H1 (cell line): ENCODE measurements at regions not wholly inside any gene's neighbourhood (a gene's known extent, or its start where the extent isn't known, plus 50 kb on each side); places are given as distances from the start of the nearest gene placed in this dataset.

Experiments
- CTCF ChIA-PET: fragments of 300-600 bp; sonication (Branson Sonifier 250); formaldehyde crosslinking; loops from one replicate; lab custom pipeline; 2021; ENCODE audit not compliant: partially characterized antibody; lab: Charles Lee
- POLR2A ChIA-PET: fragments of 300-600 bp; sonication (Branson Sonifier 250); formaldehyde crosslinking; loops from one replicate; lab custom pipeline; 2021; ENCODE audit warnings: inconsistent platforms; ENCODE audit not compliant: partially characterized antibody; lab: Charles Lee
- DNase-seq, 2 experiments: peaks; one replicate each; pipeline versions ENCODE4 v3.0.0 to v3.0.0-alpha.2; 2010 to 2022; ENCODE audit warnings: low spot score in 2 of 2, low read depth in 1 of 2, mixed read lengths in 1 of 2
- FAIRE-seq: peaks from 2 replicates; lab custom pipeline; 2011; peaks lifted over from hg19 to GRCh38; lab: Jason Lieb, UNC
- H2AFZ ChIP-seq: 2 replicates; pipeline ENCODE4 v1.8.1; 2012; ENCODE audit warnings: low read length, inconsistent platforms
- H2AK5ac ChIP-seq: 2 replicates; pipeline ENCODE4 v1.6.1; 2013; ENCODE audit warnings: low read depth, low read length
- H2BK120ac ChIP-seq: replicated peaks from 2 replicates; pipeline ENCODE3; 2013; ENCODE audit warnings: low read depth, low read length, inconsistent platforms
- H2BK12ac ChIP-seq: 2 replicates; pipeline ENCODE4 v1.6.1; 2013; ENCODE audit warnings: low read depth, low read length
- H2BK15ac ChIP-seq: 2 replicates; pipeline ENCODE4 v1.6.1; 2013; ENCODE audit warnings: low read length
- H2BK20ac ChIP-seq: 2 replicates; pipeline ENCODE4 v1.6.1; 2013; ENCODE audit warnings: low read length
- H2BK5ac ChIP-seq: 2 replicates; pipeline ENCODE4 v1.6.1; 2013; ENCODE audit warnings: low read depth, low read length
- H3K14ac ChIP-seq: 2 replicates; pipeline ENCODE4 v1.6.1; 2013; ENCODE audit warnings: inconsistent platforms; ENCODE audit not compliant: insufficient read length
- H3K18ac ChIP-seq: 2 replicates; pipeline ENCODE4 v1.6.1; 2013; ENCODE audit warnings: low read length; ENCODE audit errors: extremely low read depth
- H3K23ac ChIP-seq: 2 replicates; pipeline ENCODE4 v1.6.1; 2013; ENCODE audit warnings: inconsistent platforms; ENCODE audit not compliant: insufficient read length
- H3K23me2 ChIP-seq: 2 replicates; pipeline ENCODE4 v1.6.1; 2013; ENCODE audit warnings: low read depth, low read length
- H3K27ac ChIP-seq: 2 replicates; pipeline ENCODE4 v1.6.1; 2011; ENCODE audit warnings: low read depth, low read length, inconsistent platforms
- H3K27me3 ChIP-seq, 4 experiments: replicated peaks in 1 of 4; 1 replicate in 1 of 4; 2 replicates in 3 of 4; pipeline versions ENCODE4 v1.6.1 to v1.8.1; 2011 to 2013; ENCODE audit warnings: low read length in 3 of 4, mild to moderate bottlenecking in 3 of 4, inconsistent platforms in 2 of 4, mixed read lengths in 2 of 4, moderate library complexity in 1 of 4; ENCODE audit not compliant: control insufficient read depth in 3 of 4, insufficient read depth in 3 of 4; ENCODE audit errors: extremely low read depth in 1 of 4
- H3K36me3 ChIP-seq, 4 experiments: 2 replicates each; pipeline versions ENCODE4 v1.6.1 to v1.8.1; 2011 to 2013; ENCODE audit warnings: mild to moderate bottlenecking in 4 of 4, low read length in 3 of 4, moderate library complexity in 2 of 4, control low read depth in 1 of 4, inconsistent platforms in 1 of 4; ENCODE audit not compliant: insufficient read depth in 4 of 4, control insufficient read depth in 2 of 4
- H3K4ac ChIP-seq: replicated peaks from 2 replicates; pipeline ENCODE3; 2013; ENCODE audit warnings: low read length, low read depth, mixed read lengths, inconsistent platforms; ENCODE audit not compliant: insufficient read length
- H3K4me1 ChIP-seq, 4 experiments: replicated peaks in 1 of 4; 1 replicate in 1 of 4; 2 replicates in 3 of 4; pipeline versions ENCODE4 v1.6.1 to v1.8.1; 2011 to 2013; ENCODE audit warnings: low read length in 3 of 4, inconsistent platforms in 2 of 4, mixed read lengths in 1 of 4; ENCODE audit not compliant: insufficient read depth in 4 of 4, control insufficient read depth in 3 of 4
- H3K4me2 ChIP-seq, 2 experiments: 2 replicates each; pipeline versions ENCODE4 v1.6.1 to v1.8.1; 2011 to 2013; ENCODE audit warnings: low read depth in 2 of 2, low read length in 2 of 2, control low read depth in 1 of 2, inconsistent platforms in 1 of 2, mild to moderate bottlenecking in 1 of 2; ENCODE audit not compliant: insufficient read depth in 1 of 2
- H3K4me3 ChIP-seq, 4 experiments: fragments of 200-600, 300-600 bp in 1 of 4; sonication (generic), shearing (Covaris generic), sonication (Bioruptor Twin) in 1 of 4; 2 replicates each; pipeline versions ENCODE4 v1.5.1 to v1.8.1; 2011 to 2016; ENCODE audit warnings: low read length in 4 of 4, low read depth in 3 of 4, control low read depth in 2 of 4, inconsistent platforms in 2 of 4, mild to moderate bottlenecking in 2 of 4, mixed read lengths in 1 of 4, moderate library complexity in 1 of 4; ENCODE audit not compliant: insufficient read depth in 2 of 4; ENCODE audit errors: extremely low read depth in 1 of 4
- H3K56ac ChIP-seq: replicated peaks from 2 replicates; pipeline ENCODE3; 2013; ENCODE audit warnings: low read depth, mild to moderate bottlenecking, mixed read lengths, low read length, inconsistent platforms; ENCODE audit not compliant: insufficient read length
- H3K79me1 ChIP-seq: 2 replicates; pipeline ENCODE4 v1.6.1; 2013; ENCODE audit warnings: low read depth, low read length, control low read depth
- H3K79me2 ChIP-seq, 2 experiments: 2 replicates each; pipeline versions ENCODE4 v1.6.1 to v1.8.1; 2012 to 2013; ENCODE audit warnings: low read length in 2 of 2, mild to moderate bottlenecking in 2 of 2, inconsistent platforms in 1 of 2; ENCODE audit not compliant: insufficient read depth in 2 of 2, control insufficient read depth in 1 of 2
- H3K9ac ChIP-seq, 4 experiments: replicated peaks in 1 of 4; 1 replicate in 1 of 4; 2 replicates in 3 of 4; pipeline versions ENCODE4 v1.6.1 to v1.8.1; 2011 to 2013; ENCODE audit warnings: low read depth in 3 of 4, low read length in 3 of 4, control low read depth in 2 of 4, mild to moderate bottlenecking in 2 of 4, moderate library complexity in 2 of 4, inconsistent platforms in 1 of 4; ENCODE audit errors: extremely low read depth in 1 of 4
- H3K9me3 ChIP-seq, 2 experiments: 2 replicates each; pipeline versions ENCODE4 v1.6.1 to v1.8.1; 2012 to 2013; ENCODE audit warnings: mild to moderate bottlenecking in 2 of 2, moderate library complexity in 2 of 2, control low read depth in 1 of 2, inconsistent platforms in 1 of 2, low read depth in 1 of 2, low read length in 1 of 2, mixed read lengths in 1 of 2; ENCODE audit not compliant: insufficient read depth in 2 of 2
- H4K20me1 ChIP-seq, 2 experiments: replicated peaks in 1 of 2; 2 replicates each; pipeline versions ENCODE3 to v1.8.1; 2011 to 2013; ENCODE audit warnings: inconsistent platforms in 2 of 2, low read length in 2 of 2, mild to moderate bottlenecking in 1 of 2; ENCODE audit not compliant: insufficient read depth in 2 of 2, control insufficient read depth in 1 of 2
- H4K5ac ChIP-seq: 2 replicates; pipeline ENCODE4 v1.6.1; 2013; ENCODE audit warnings: low read length, low read depth, mixed read lengths, inconsistent platforms; ENCODE audit not compliant: insufficient read length
- H4K8ac ChIP-seq: 2 replicates; pipeline ENCODE4 v1.8.0; 2013; ENCODE audit warnings: mild to moderate bottlenecking, moderate library complexity, low read length, inconsistent platforms; ENCODE audit not compliant: insufficient read depth; ENCODE audit errors: extremely low read depth
- H4K91ac ChIP-seq: replicated peaks from 2 replicates; pipeline ENCODE3; 2013; ENCODE audit warnings: low read length, mixed read lengths, inconsistent platforms; ENCODE audit not compliant: insufficient read length
- BACH1 ChIP-seq: IDR thresholded peaks from 2 replicates; pipeline ENCODE4 v1.6.1; 2012; ENCODE audit warnings: low read length, improper control_type of control experiment
- CHD1 ChIP-seq: IDR thresholded peaks from 2 replicates; pipeline ENCODE4 v1.6.1; 2012; ENCODE audit warnings: low read depth, low read length, improper control_type of control experiment
- CHD2 ChIP-seq: IDR thresholded peaks from 2 replicates; pipeline ENCODE4 v1.6.1; 2012; ENCODE audit warnings: low read length, improper control_type of control experiment
- CREB1 ChIP-seq: IDR thresholded peaks from 2 replicates; pipeline ENCODE4 v1.6.1; 2012; ENCODE audit warnings: inconsistent platforms
- EZH2 ChIP-seq: fragments of 200-600 bp; sonication (generic); IDR thresholded peaks from 2 replicates; pipeline ENCODE4 v1.7.1; 2012; ENCODE audit warnings: low read depth, mild to moderate bottlenecking, moderate library complexity, low read length, inconsistent platforms; ENCODE audit not compliant: severe bottlenecking
- GABPA ChIP-seq: IDR thresholded peaks from 2 replicates; pipeline ENCODE4 v1.6.1; 2011; ENCODE audit warnings: mild to moderate bottlenecking, low read length, moderate library complexity, borderline replicate concordance; ENCODE audit not compliant: insufficient read depth
- HDAC6 ChIP-seq: IDR thresholded peaks from one replicate; pipeline ENCODE4 v1.7.1; 2012; ENCODE audit warnings: low read depth, mild to moderate bottlenecking, inconsistent platforms, low read length, moderate library complexity
- KDM5A ChIP-seq: fragments of 200-600 bp; IDR thresholded peaks from 2 replicates; pipeline ENCODE4 v1.7.1; 2012; ENCODE audit warnings: mild to moderate bottlenecking, low read length, inconsistent platforms, mixed read lengths
- POLR2A ChIP-seq, 2 experiments: IDR thresholded peaks; 1 replicate in 1 of 2; 2 replicates in 1 of 2; pipeline ENCODE4 v1.6.1; 2011; ENCODE audit warnings: low read depth in 2 of 2, low read length in 2 of 2, mild to moderate bottlenecking in 2 of 2; ENCODE audit errors: control extremely low read depth in 1 of 2
- POLR2AphosphoS5 ChIP-seq: IDR thresholded peaks from 2 replicates; pipeline ENCODE4 v1.6.1; 2011; ENCODE audit warnings: low read depth, low read length
- RFX5 ChIP-seq: IDR thresholded peaks from 2 replicates; pipeline ENCODE4 v1.6.1; 2011; ENCODE audit warnings: low read depth, low read length, improper control_type of control experiment, borderline replicate concordance
- YY1 ChIP-seq: IDR thresholded peaks from 2 replicates; pipeline ENCODE4 v1.6.1; 2011; ENCODE audit warnings: low read depth, mild to moderate bottlenecking, low read length
- WGBS, 2 experiments: shearing (Covaris generic) in 1 of 2; methylation state at CpG; one replicate each; pipeline versions ENCODE4 v1.1.6 to v1.1.7; 2013 to 2015; ENCODE audit warnings: low lambda C conversion rate in 2 of 2, mixed read lengths in 2 of 2, inconsistent platforms in 1 of 2, low coverage in 1 of 2, missing lambda C conversion rate in 1 of 2; ENCODE audit not compliant: insufficient replicate concordance in 2 of 2, insufficient coverage in 1 of 2, insufficient read length in 1 of 2; ENCODE audit errors: extremely low coverage in 1 of 2, missing lambda C conversion rate in 1 of 2; 5-methylcytosine and 5-hydroxymethylcytosine counted together
- TF ChIP-seq, protein P1 (sequence below): IDR thresholded peaks from 2 replicates; pipeline ENCODE4 v1.6.1; 2012; ENCODE audit warnings: inconsistent platforms
- TF ChIP-seq, protein P2 (sequence below): IDR thresholded peaks from 2 replicates; pipeline ENCODE4 v1.6.1; 2011; ENCODE audit warnings: low read length, improper control_type of control experiment

DNA sequence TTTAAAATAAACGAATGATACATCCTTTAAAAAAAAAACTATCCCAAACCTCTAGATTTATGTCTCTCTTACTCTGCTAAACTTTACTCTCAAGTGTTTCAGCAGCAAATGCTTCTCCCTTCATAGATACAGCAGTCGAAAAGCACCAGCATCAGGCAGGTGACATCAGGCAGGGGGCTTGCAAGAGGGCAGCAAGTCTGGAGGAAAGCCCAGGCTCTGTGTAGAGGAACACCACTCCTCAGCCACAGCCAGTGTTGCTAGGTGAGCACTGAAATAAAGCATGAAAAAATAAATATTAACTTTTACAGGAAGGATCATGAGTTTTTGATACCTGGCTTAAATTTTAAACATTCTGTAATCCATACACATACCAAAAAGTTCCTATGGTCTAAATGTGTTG is 419.4 kb downstream of the GALC start:
- H4K20me1 ChIP-seq = no peaks in the 10 kb centered on the region
- H3K56ac ChIP-seq = no peak overlapping the region
- no peak overlapping the region for H4K91ac ChIP-seq
- no peak overlapping the region for H3K4ac ChIP-seq
- H3K18ac ChIP-seq = no peak overlapping the region
- ChIA-PET POLR2A (no interaction called here), CTCF (no interaction called here)
- no peaks in the 10 kb centered on the region for H3K4me1 ChIP-seq
- 90% methylated on average over 2 of the region's 2 CpGs; no CpG with 5 or more reads in 1 of the 2 experiments for WGBS, 2 experiments
- no peak overlapping the region for H2BK12ac ChIP-seq
- H2AK5ac ChIP-seq = no peak overlapping the region
- no peak overlapping the region for H3K4me3 ChIP-seq
- FAIRE-seq (no peak), DNase-seq (no peak)
- no peak overlapping the region for H2BK5ac ChIP-seq
- no peak for TF ChIP-seq CREB1
- TF ChIP-seq BACH1 = no peak
- no peak for TF ChIP-seq KDM5A
- TF ChIP-seq, protein P1, sequence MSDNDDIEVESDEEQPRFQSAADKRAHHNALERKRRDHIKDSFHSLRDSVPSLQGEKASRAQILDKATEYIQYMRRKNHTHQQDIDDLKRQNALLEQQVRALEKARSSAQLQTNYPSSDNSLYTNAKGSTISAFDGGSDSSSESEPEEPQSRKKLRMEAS = no peak
- TF ChIP-seq YY1 = no peak
- TF ChIP-seq RFX5 = no peak
- no peak for TF ChIP-seq HDAC6
- TF ChIP-seq EZH2 = no peak
- no peak for TF ChIP-seq POLR2A (IDR thresholded peaks at IDR 0.05; ENCODE audit: control extremely low read depth in 1 of 2, low read depth in 2 of 2, low read length in 2 of 2)
- TF ChIP-seq GABPA = no peak
- TF ChIP-seq, protein P2, sequence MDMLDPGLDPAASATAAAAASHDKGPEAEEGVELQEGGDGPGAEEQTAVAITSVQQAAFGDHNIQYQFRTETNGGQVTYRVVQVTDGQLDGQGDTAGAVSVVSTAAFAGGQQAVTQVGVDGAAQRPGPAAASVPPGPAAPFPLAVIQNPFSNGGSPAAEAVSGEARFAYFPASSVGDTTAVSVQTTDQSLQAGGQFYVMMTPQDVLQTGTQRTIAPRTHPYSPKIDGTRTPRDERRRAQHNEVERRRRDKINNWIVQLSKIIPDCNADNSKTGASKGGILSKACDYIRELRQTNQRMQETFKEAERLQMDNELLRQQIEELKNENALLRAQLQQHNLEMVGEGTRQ = no peak
- TF ChIP-seq POLR2AphosphoS5 = no peak
- TF ChIP-seq CHD1 = no peak
- TF ChIP-seq CHD2 = no peak
- no peak overlapping the region for H4K5ac ChIP-seq
- H3K79me2 ChIP-seq = no peaks in the 10 kb centered on the region
- no peaks in the 10 kb centered on the region for H3K27me3 ChIP-seq
- H2BK15ac ChIP-seq = no peak overlapping the region
- H3K23me2 ChIP-seq = no peaks in the 10 kb centered on the region
- no peak overlapping the region for H2BK120ac ChIP-seq
- no peak overlapping the region for H3K27ac ChIP-seq
- no peak overlapping the region for H2AFZ ChIP-seq
- no peaks in the 10 kb centered on the region for H3K79me1 ChIP-seq
- H4K8ac ChIP-seq = no peak overlapping the region
- no peaks in the 10 kb centered on the region for H3K36me3 ChIP-seq
- H3K9me3 ChIP-seq = no peaks in the 10 kb centered on the region
- H3K23ac ChIP-seq = no peak overlapping the region
- no peak overlapping the region for H3K4me2 ChIP-seq
- H2BK20ac ChIP-seq = no peak overlapping the region
- H3K14ac ChIP-seq = no peak overlapping the region
- no peak overlapping the region for H3K9ac ChIP-seq
